Thoracic aorta (tissue), 2 donors: ENCODE measurements at regions not wholly inside any gene's neighbourhood (a gene's known extent, or its start where the extent isn't known, plus 50 kb on each side); places are given as distances from the start of the nearest gene placed in this dataset.

ENCODE experiments used
- ATAC-seq: fragments of 150-250 bp; one replicate; pipeline ENCODE4 v1.8.0; 2017; ENCODE audit warnings: low read depth; ENCODE audit not compliant: insufficient number of reproducible peaks, low FRiP score
- DNase-seq: peaks from one replicate; pipeline ENCODE4 v3.0.0-alpha.2; 2020; ENCODE audit warnings: low spot score
- H3K27ac ChIP-seq, 2 donors: fragments of 200-600 bp; sonication (generic); 1 replicate in 1 of 2; 2 replicates in 1 of 2; pipeline ENCODE4 v1.5.1; 2016; ENCODE audit warnings: mild to moderate bottlenecking in 2 of 2, moderate library complexity in 2 of 2
- H3K27me3 ChIP-seq: fragments of 200-600 bp; sonication (generic); replicated peaks from 2 replicates; pipeline ENCODE4 v1.6.0; 2016; ENCODE audit warnings: mild to moderate bottlenecking; ENCODE audit not compliant: insufficient read depth
- H3K36me3 ChIP-seq: fragments of 200-600 bp; sonication (generic); one replicate; pipeline ENCODE4 v1.5.1; 2016
- H3K4me1 ChIP-seq, 2 donors: fragments of 200-600 bp; sonication (generic); 1 replicate in 1 of 2; 2 replicates in 1 of 2; pipeline versions ENCODE4 v1.5.1 to v1.6.0; 2016; ENCODE audit warnings: low read depth in 2 of 2, mild to moderate bottlenecking in 1 of 2; ENCODE audit not compliant: control insufficient read depth in 1 of 2
- H3K4me3 ChIP-seq: fragments of 200-600 bp; sonication (generic); 2 replicates; pipeline ENCODE4 v1.5.1; 2016; ENCODE audit warnings: mild to moderate bottlenecking
- H3K9me3 ChIP-seq: fragments of 200-600 bp; sonication (generic); 2 replicates; pipeline ENCODE4 v1.5.1; 2016
- CTCF ChIP-seq: fragments of 200-600 bp; sonication (generic); IDR thresholded peaks from one replicate; pipeline ENCODE4 v1.5.1; 2019; ENCODE audit warnings: antibody characterized with exemption

- DNase-seq (no peak), ATAC-seq (no peak)
- H3K36me3 ChIP-seq: no peaks in the 10 kb centered on the region
- H3K27ac ChIP-seq: no peak overlapping the region
- H3K4me1 ChIP-seq: no peaks in the 10 kb centered on the region
- no peak for TF ChIP-seq CTCF
- H3K9me3 ChIP-seq: no peaks in the 10 kb centered on the region
- H3K4me3 ChIP-seq: no peak overlapping the region
- H3K27me3 ChIP-seq: no peaks in the 10 kb centered on the region
These were observed 159.7 kb upstream of the EGLN3 start for GRCh38 chr14:34110531-34110930.

- Histone ChIP-seq H3K9me3 (no peaks in the 10 kb centered on the region), H3K27me3 (no peaks in the 10 kb centered on the region), H3K4me3 (no peak overlapping the region), H3K4me1 (no peaks in the 10 kb centered on the region), H3K27ac (no peak overlapping the region), H3K36me3 (no peaks in the 10 kb centered on the region)
- no peak for DNase-seq
- no peak for ATAC-seq
- no peak for TF ChIP-seq CTCF
These were observed 156.6 kb upstream of the EGLN3 start for GRCh38 chr14:34107441-34107840.

DNA sequence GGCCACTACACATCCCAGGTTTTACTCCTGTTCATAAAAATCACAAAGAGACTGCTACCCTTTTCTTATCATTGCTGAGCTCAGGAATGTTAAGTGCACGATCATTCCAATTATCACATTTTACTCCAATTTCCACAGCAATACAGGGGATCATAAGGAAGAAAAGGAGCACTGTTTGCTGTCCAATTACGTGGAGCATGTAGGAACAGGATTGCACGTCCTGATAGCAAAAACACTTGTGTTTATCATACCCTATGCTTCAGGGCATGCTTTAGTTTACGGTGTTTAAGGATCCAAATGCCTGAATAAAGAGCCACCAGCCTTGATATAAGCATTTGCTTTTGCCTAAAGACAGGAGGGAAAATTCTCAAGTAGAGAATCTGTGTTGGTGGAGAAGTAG lies 155.4 kb upstream of the EGLN3 start:
- no peak for TF ChIP-seq CTCF
- no peaks in the 10 kb centered on the region for H3K27me3 ChIP-seq
- no peak overlapping the region for H3K4me3 ChIP-seq
- no peak for DNase-seq
- no peaks in the 10 kb centered on the region for H3K9me3 ChIP-seq
- H3K36me3 ChIP-seq: no peaks in the 10 kb centered on the region
- H3K4me1 ChIP-seq: no peaks in the 10 kb centered on the region
- H3K27ac ChIP-seq: no peak overlapping the region
- no peak for ATAC-seq

- no peaks in the 10 kb centered on the region for H3K27me3 ChIP-seq
- no peak overlapping the region for H3K27ac ChIP-seq
- ATAC-seq (no peak), DNase-seq (no peak)
- H3K4me3 ChIP-seq: no peak overlapping the region
- H3K9me3 ChIP-seq: no peaks in the 10 kb centered on the region
- no peak for TF ChIP-seq CTCF
- H3K4me1 ChIP-seq: no peaks in the 10 kb centered on the region
- no peaks in the 10 kb centered on the region for H3K36me3 ChIP-seq
These were observed 153.9 kb upstream of the EGLN3 start for GRCh38 chr14:34104489-34105397.

- H3K27me3 ChIP-seq: no peaks in the 10 kb centered on the region
- ATAC-seq (no peak), DNase-seq (no peak)
- TF ChIP-seq CTCF: no peak
- H3K9me3 ChIP-seq: no peaks in the 10 kb centered on the region
- H3K4me3 ChIP-seq: no peak overlapping the region
- H3K36me3 ChIP-seq: no peaks in the 10 kb centered on the region
- no peaks in the 10 kb centered on the region for H3K4me1 ChIP-seq
- no peak overlapping the region for H3K27ac ChIP-seq
These were observed 152.3 kb upstream of the EGLN3 start for GRCh38 chr14:34103176-34103575.
